ENCODE measurements at regions not wholly inside any gene's neighbourhood (a gene's known extent, or its start where the extent isn't known, plus 50 kb on each side); places are given as distances from the start of the nearest gene placed in this dataset.
A peak's percentile ranks its signal among the peaks of the same experiment; 100 is the strongest.

DNA sequence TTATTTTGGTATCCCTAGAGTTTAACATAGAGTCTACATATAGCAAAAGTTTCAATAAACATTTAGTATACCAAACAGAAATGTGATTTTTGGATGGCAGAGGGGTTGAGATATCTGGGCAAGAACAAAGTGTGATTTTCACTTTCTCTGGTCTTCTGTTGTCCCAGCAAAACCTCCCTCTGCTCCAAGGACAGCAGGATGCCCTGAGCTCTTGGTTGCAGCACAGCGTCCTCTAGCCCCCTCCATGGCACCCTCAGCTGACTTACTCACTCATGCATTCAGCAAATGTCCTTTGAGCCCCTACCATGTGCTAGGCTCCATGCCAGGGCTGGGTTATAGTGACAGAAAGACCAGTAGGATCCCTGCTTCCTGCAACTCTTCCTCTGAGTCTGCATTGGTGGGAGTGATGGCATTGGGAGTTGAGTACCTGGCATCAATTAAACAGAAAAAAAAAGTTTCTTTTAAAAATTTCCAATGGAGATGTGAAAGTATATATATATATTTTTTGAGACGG lies 104.8 kb upstream of the UBL3 start:
- Mint-ChIP-seq H3K27ac (no peak overlapping the region), H3K9me3 (no peaks in the 10 kb centered on the region), H3K36me3 (no peaks in the 10 kb centered on the region), H3K27me3 (no peaks in the 10 kb centered on the region), H3K4me3 (no peak overlapping the region), H3K4me1 (ENCODE audit: low read depth) (peaks cover 30% of the 10 kb centered on the region)
- ChIA-PET CTCF (interaction anchor here (0.6 to 2.1 kb wide), 5 partner anchors 31 to 483 kb away, joined by 3 to 12 read pairs (median 6); no protein-coding TSS in a partner anchor), POLR2A (no interaction called here)
- no peak for DNase-seq
- intact Hi-C loops (cut with micrococcal nuclease), result no loop called here

DNA sequence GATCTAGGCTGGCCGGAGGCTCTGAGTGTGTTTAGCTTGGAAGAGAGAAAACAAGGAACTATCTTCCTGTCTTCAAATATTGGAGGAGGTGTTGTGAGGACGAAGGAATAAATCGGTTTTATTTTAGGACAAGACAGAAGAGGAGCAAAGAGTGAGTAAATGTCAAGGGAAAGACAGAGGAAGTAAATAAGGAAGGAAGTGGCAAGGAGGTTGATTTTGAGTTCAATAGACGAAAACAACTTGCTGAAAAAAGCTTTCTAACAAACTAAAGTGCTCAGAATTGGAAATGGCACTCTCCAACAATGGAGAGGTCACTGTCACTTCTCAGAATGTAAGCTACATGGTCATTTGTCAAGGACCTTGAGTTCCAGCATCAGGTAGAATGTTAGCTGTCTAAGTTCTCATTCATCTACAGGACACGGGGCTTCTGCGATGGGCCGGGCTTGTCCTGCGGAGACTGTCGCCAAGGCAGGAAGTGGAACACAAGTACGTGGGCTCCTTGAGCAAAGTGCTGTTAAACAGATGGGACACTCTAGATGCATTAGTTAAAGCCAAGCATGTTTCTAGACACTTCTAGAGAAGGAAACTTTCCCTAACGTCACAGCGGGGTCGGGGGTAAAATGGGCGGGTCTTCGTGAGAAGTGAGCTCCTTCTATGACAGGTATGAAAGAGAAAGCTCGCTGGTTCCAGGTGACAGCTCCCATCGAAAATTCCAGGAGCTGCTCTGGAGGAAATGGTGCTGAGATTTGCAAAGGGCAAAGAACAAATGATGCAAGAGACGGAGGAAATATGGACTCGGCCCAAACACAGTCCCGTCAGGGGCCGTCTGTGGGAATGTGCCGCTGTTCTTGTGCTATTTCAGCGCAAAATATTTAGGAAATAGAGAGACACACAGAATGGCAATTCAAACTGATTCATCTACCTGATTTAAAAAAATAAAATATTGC lies 103.9 kb upstream of the UBL3 start:
- ChIA-PET CTCF (interaction anchor here (0.6 to 2.1 kb wide), 7 partner anchors 12 to 482 kb away, joined by 3 to 12 read pairs (median 3); no protein-coding TSS in a partner anchor), POLR2A (interaction anchor here (1.0 kb wide), 2 partner anchors 18 to 148 kb away, joined by 3 read pairs; no protein-coding TSS in a partner anchor)
- peak overlapping the region; percentile 76 for H3K27ac Mint-ChIP-seq
- H3K36me3 Mint-ChIP-seq, result no peaks in the 10 kb centered on the region
- intact Hi-C loops (cut with micrococcal nuclease), result loop anchor here (1.0 to 5.0 kb wide), 2 partner anchors 19 to 158 kb away; no protein-coding TSS in a partner anchor
- H3K4me1 Mint-ChIP-seq (ENCODE audit: low read depth), result peaks cover 30% of the 10 kb centered on the region
- H3K9me3 Mint-ChIP-seq, result no peaks in the 10 kb centered on the region
- H3K27me3 Mint-ChIP-seq, result no peaks in the 10 kb centered on the region
- peak overlapping the region; percentile 63 for H3K4me3 Mint-ChIP-seq
- DNase-seq, result peak; percentile 66

DNA sequence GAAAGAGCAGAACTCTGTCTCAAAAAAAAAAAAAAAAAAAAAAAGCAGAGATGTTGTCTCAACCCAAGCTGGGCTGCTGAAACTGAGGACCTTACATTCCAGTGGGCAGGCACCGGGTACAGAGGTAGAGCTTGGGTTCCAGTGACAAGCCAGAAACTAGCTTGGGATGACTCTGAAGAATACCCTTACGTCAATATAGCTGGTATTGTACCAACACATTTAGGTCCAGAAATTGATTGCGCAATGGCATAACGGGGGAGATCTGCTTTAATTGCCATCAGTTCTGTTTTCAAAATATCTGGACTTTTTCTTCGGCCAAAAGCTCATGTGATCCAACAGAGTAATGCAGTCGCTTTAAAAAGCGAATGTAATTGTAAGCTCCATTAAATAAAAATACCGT lies 103.1 kb upstream of the UBL3 start:
- H3K9me3 Mint-ChIP-seq, result no peaks in the 10 kb centered on the region
- DNase-seq, result no peak
- H3K36me3 Mint-ChIP-seq, result no peaks in the 10 kb centered on the region
- H3K27ac Mint-ChIP-seq, result peak overlapping the region; percentile 76
- H3K4me3 Mint-ChIP-seq, result no peak overlapping the region
- intact Hi-C loops (cut with micrococcal nuclease), result loop anchor here (5.0 kb wide), 1 partner anchor 159 kb away; no protein-coding TSS in a partner anchor
- H3K4me1 Mint-ChIP-seq (ENCODE audit: low read depth), result peaks cover 29% of the 10 kb centered on the region
- H3K27me3 Mint-ChIP-seq, result no peaks in the 10 kb centered on the region
- ChIA-PET POLR2A (interaction anchor here (1.0 kb wide), 2 partner anchors 17 to 148 kb away, joined by 3 read pairs; no protein-coding TSS in a partner anchor), CTCF (interaction anchor here (0.9 to 2.1 kb wide), 4 partner anchors 11 to 162 kb away, joined by 3 to 12 read pairs (median 7); no protein-coding TSS in a partner anchor)

DNA sequence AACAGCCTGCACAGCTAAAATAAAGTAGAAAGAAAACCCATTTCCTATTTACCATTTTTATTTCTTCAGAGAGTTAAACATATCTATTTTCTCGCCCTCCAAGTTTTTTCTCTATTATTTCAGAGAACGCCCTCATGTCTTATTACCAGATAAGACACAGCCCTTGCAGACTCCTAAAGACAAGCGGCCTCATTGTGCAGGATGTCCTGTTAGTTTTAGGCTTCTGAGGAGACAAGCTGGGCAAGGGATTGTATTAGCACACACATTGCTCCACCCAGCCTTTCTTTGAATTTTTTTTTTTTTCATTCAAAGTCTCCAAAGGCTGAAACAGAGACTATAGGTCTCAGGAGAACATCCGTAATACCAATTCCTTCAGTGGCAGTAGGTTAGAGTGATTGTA lies 101.8 kb upstream of the UBL3 start:
- Mint-ChIP-seq H3K27ac (no peak overlapping the region), H3K4me1 (ENCODE audit: low read depth) (peaks cover 19% of the 10 kb centered on the region), H3K36me3 (no peaks in the 10 kb centered on the region), H3K4me3 (no peak overlapping the region), H3K9me3 (no peaks in the 10 kb centered on the region), H3K27me3 (no peaks in the 10 kb centered on the region)
- CTCF ChIA-PET, result no interaction called here
- POLR2A ChIA-PET, result no interaction called here
- intact Hi-C loops (cut with micrococcal nuclease), result loop anchor here (5.0 kb wide), 1 partner anchor 160 kb away; no protein-coding TSS in a partner anchor
- no peak for DNase-seq

DNA sequence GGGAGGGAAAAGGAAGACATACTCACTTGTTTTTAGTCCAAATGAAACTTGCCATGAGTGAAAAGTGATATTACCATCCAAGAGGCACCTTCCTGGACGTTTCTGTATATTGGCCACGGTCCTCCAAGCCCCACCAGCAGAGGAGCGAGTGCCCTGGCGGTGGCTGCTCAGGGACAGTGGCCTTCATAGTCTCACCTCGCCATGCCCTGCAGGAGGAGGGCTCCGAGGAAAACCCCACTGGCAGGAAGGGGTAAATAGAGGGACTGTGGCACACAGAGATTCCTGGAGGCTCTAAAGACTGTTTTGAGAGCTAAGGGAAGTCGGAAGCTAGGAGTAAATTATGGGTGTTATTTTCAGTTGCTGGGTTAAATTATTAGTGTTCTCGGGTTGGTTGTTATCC lies 98.4 kb upstream of the UBL3 start:
- H3K4me3 Mint-ChIP-seq, result no peak overlapping the region
- intact Hi-C loops (cut with micrococcal nuclease), result no loop called here
- ChIA-PET POLR2A (no interaction called here), CTCF (interaction anchor here (1.0 kb wide), 1 partner anchor 41 kb away, joined by 3 read pairs; no protein-coding TSS in a partner anchor)
- no peaks in the 10 kb centered on the region for H3K36me3 Mint-ChIP-seq
- H3K27me3 Mint-ChIP-seq, result no peaks in the 10 kb centered on the region
- H3K4me1 Mint-ChIP-seq (ENCODE audit: low read depth), result peaks cover 5% of the 10 kb centered on the region
- H3K9me3 Mint-ChIP-seq, result no peaks in the 10 kb centered on the region
- H3K27ac Mint-ChIP-seq, result no peak overlapping the region
- DNase-seq, result no peak

DNA sequence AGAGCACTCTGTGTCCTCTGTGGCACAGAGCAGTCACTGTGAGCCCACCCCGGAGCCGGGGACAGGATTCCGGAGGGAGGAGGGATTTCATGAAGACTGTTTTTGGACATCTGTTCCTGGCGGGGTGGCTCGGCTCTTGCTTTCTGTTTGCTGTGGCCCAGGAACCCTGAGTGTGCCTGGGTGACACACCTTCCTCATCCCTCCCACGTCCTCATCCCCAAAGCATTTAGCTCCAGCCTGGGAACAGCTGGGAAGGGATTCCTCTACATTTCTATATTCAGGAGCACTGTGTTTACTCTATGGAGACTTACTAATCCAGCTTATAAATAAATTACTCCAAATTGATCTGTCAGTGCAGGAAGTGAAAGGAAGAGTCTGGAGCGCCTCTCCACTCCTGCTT lies 97.8 kb upstream of the UBL3 start:
- Mint-ChIP-seq H3K27me3 (no peaks in the 10 kb centered on the region), H3K9me3 (no peaks in the 10 kb centered on the region)

DNA sequence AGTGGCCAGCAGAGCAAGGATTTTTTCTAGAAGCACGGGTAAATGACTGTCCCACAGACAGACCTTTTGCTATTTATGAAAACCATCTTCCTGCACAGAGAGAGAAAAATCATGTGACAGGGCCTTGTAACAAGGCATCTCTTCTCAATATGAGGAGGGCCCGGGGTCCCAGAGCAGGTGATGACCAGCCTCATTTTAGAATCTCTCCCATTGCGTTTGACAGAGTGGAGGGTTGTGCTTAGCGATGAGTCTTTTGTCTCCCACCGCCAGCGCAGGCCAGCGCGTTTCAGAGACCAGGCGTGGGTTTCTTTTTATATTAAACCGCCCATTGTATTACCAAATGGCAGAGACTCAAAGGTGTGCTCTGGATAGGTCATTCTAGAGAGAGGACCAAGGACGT lies 97.4 kb upstream of the UBL3 start:
- Mint-ChIP-seq H3K4me3 (no peak overlapping the region), H3K27ac (no peak overlapping the region), H3K27me3 (no peaks in the 10 kb centered on the region), H3K9me3 (no peaks in the 10 kb centered on the region), H3K36me3 (no peaks in the 10 kb centered on the region), H3K4me1 (ENCODE audit: low read depth) (peaks cover 5% of the 10 kb centered on the region)
- CTCF ChIA-PET, result no interaction called here
- intact Hi-C loops (cut with micrococcal nuclease), result no loop called here
- DNase-seq, result no peak
- POLR2A ChIA-PET, result no interaction called here

More for the DNA sequence above, 97.8 kb upstream of the UBL3 start:
- ChIA-PET CTCF (interaction anchor here (1.0 kb wide), 1 partner anchor 41 kb away, joined by 3 read pairs; no protein-coding TSS in a partner anchor), POLR2A (no interaction called here)
- no peak for DNase-seq
- no peak overlapping the region for H3K27ac Mint-ChIP-seq
- H3K4me3 Mint-ChIP-seq, result no peak overlapping the region
- peaks cover 3% of the 10 kb centered on the region for H3K4me1 Mint-ChIP-seq (ENCODE audit: low read depth)
- no peaks in the 10 kb centered on the region for H3K36me3 Mint-ChIP-seq
- intact Hi-C loops (cut with micrococcal nuclease), result no loop called here

DNA sequence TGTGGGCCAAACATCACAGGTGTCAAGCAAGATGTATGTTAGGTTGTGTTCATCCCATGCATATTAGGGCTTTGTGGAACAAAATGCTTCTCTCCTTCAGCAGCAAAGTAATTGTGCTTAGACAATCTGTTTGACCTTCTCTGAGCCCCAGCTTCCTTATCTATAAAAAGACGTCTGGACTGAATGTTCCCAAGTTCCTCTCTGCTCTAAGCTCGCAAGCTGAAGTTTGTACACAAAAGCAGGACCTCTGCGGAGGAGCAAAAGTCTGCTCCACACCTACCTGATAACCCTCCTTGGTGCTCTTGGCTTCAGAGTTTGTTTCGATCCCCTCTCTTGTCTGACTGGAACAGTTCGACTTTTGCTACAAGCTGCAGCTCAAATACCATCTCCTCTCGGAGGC lies 95.7 kb upstream of the UBL3 start:
- ChIA-PET CTCF (interaction anchor here (1.2 kb wide), 1 partner anchor 8 kb away, joined by 5 read pairs; no protein-coding TSS in a partner anchor), POLR2A (no interaction called here)
- Mint-ChIP-seq H3K27me3 (no peaks in the 10 kb centered on the region), H3K4me3 (no peak overlapping the region), H3K9me3 (no peaks in the 10 kb centered on the region), H3K4me1 (ENCODE audit: low read depth) (peaks cover 5% of the 10 kb centered on the region), H3K36me3 (no peaks in the 10 kb centered on the region), H3K27ac (no peak overlapping the region)
- DNase-seq, result no peak
- intact Hi-C loops (cut with micrococcal nuclease), result no loop called here

DNA sequence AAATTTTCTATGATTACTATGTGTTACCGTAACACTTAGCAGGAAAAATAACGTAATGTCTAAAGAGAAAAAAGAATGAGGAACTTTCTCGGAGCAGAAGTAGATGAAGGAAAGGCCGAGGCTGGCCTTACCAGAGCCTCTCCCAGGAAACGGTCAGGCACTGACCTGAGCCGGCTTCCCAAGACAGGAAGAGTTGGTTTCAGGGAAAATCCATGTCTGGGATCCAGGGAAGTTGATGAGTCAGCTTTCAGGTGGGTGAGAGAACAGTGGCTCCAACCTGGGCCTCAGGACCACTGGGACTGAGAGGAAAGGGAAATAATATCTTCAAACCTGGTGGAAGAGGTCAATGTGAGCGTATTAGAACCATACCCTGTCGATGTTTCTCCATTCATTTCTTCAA lies 93.3 kb upstream of the UBL3 start:
- Mint-ChIP-seq H3K4me1 (ENCODE audit: low read depth) (peaks cover 16% of the 10 kb centered on the region), H3K9me3 (no peaks in the 10 kb centered on the region), H3K27me3 (no peaks in the 10 kb centered on the region), H3K36me3 (no peaks in the 10 kb centered on the region), H3K27ac (no peak overlapping the region), H3K4me3 (no peak overlapping the region)
- DNase-seq, result no peak
- ChIA-PET POLR2A (no interaction called here), CTCF (interaction anchor here (0.6 kb wide), 1 partner anchor 169 kb away, joined by 3 read pairs; no protein-coding TSS in a partner anchor)
- intact Hi-C loops (cut with micrococcal nuclease), result no loop called here

DNA sequence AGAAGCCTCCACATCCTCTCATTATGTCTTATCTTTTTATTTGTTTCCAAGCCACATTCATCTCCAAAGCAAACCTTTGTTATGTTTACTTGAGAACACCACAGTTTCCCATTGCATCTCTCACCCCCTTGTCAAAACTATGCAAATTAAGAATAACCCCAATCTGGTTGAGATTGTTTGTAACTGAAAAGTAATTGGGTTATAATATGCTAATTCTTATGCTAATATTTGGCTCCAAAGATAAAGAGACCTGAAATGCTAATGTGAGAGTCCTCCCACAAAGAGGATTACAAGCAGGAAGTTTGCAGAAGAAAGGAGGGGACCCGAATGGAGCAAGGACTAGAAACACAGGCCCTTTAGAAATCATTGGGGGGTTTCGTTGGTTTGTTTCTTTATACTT lies 92.9 kb upstream of the UBL3 start:
- CTCF ChIA-PET, result interaction anchor here (0.6 to 1.2 kb wide), 2 partner anchors 10 to 169 kb away, joined by 3 read pairs; no protein-coding TSS in a partner anchor

DNA sequence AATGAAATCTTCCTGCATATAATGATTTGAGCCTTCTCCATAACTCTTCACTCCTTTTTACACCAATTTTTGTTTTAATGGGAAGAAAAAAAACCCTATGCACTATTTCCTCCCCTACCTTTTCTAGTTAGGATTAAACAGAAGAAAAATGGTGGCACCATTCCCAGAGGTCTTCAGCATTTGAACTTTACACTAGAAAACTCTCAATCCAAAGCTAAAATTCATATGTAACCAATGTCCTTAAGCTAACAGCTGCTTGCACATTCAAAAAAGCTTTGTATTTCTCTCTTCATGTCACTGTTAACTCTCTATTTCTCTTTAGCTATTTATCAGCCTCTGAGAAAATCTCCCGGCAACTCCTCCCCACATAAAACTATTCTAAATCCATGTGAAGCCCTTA lies 90.3 kb upstream of the UBL3 start:
- Mint-ChIP-seq H3K27ac (no peak overlapping the region), H3K27me3 (no peaks in the 10 kb centered on the region), H3K4me3 (no peak overlapping the region), H3K9me3 (no peaks in the 10 kb centered on the region), H3K36me3 (no peaks in the 10 kb centered on the region), H3K4me1 (ENCODE audit: low read depth) (peaks cover 45% of the 10 kb centered on the region)
- DNase-seq, result no peak
- CTCF ChIA-PET, result interaction anchor here (0.6 to 1.4 kb wide), 3 partner anchors 16 to 174 kb away, joined by 3 to 4 read pairs (median 3); no protein-coding TSS in a partner anchor
- POLR2A ChIA-PET, result no interaction called here
- intact Hi-C loops (cut with micrococcal nuclease), result no loop called here

More for the DNA sequence above, 92.9 kb upstream of the UBL3 start:
- POLR2A ChIA-PET, result no interaction called here
- Mint-ChIP-seq H3K27ac (no peak overlapping the region), H3K4me3 (no peak overlapping the region), H3K36me3 (no peaks in the 10 kb centered on the region), H3K27me3 (no peaks in the 10 kb centered on the region), H3K9me3 (no peaks in the 10 kb centered on the region), H3K4me1 (ENCODE audit: low read depth) (peaks cover 19% of the 10 kb centered on the region)
- intact Hi-C loops (cut with micrococcal nuclease), result no loop called here
- DNase-seq, result no peak

DNA sequence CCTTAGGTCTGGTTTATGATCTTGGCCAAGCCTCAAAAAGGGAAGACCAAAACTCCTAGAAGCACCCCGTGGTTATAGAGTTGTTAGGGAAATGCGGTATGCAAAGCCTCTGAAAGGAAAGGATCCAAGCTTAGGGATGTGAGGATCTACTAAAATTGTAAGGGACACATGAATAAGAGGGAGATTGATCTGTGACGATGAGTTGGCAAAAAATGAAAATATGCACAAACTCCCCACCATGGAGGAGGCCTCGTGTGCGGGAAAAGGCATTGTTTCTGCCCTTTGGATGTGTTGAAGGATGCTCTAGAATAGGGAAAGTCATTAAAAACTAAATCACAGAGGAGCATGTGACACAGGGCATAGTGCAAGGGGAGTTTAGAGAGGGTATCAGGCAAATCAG lies 88.7 kb upstream of the UBL3 start:
- ChIA-PET POLR2A (interaction anchor here (0.6 kb wide), 1 partner anchor 144 kb away, joined by 5 read pairs; no protein-coding TSS in a partner anchor), CTCF (interaction anchor here (0.8 to 1.4 kb wide), 2 partner anchors 175 to 176 kb away, joined by 4 read pairs; no protein-coding TSS in a partner anchor)
- H3K4me3 Mint-ChIP-seq, result no peak overlapping the region
- H3K4me1 Mint-ChIP-seq (ENCODE audit: low read depth), result peaks cover 60% of the 10 kb centered on the region
- H3K9me3 Mint-ChIP-seq, result no peaks in the 10 kb centered on the region
- no peaks in the 10 kb centered on the region for H3K36me3 Mint-ChIP-seq
- intact Hi-C loops (cut with micrococcal nuclease), result loop anchor here (5.0 kb wide), 4 partner anchors 182 to 1223 kb away; partner anchors contain the start of genes HMGB1 and HSPH1
- no peaks in the 10 kb centered on the region for H3K27me3 Mint-ChIP-seq
- no peak overlapping the region for H3K27ac Mint-ChIP-seq
- DNase-seq, result no peak
